SJCRH30 (cell line): ENCODE measurements at regions not wholly inside any gene's neighbourhood (a gene's known extent, or its start where the extent isn't known, plus 50 kb on each side); places are given as distances from the start of the nearest gene placed in this dataset.

Experiments used
- DNase-seq, 2 experiments: peaks; one replicate each; pipeline ENCODE4 v3.0.0-alpha.2; 2015 to 2020
- H3K27ac ChIP-seq: fragments of 250-450 bp; sonication (Bioruptor Pico); 2 replicates; pipeline ENCODE4 v1.5.1; 2020; ENCODE audit warnings: mild to moderate bottlenecking, moderate library complexity
- H3K27me3 ChIP-seq: fragments of 250-450 bp; sonication (Bioruptor Pico); 2 replicates; pipeline ENCODE4 v1.5.1; 2020; ENCODE audit warnings: mild to moderate bottlenecking, moderate library complexity
- H3K36me3 ChIP-seq: fragments of 250-450 bp; sonication (Bioruptor Pico); 2 replicates; pipeline ENCODE4 v1.5.1; 2020; ENCODE audit warnings: mild to moderate bottlenecking, moderate library complexity
- H3K4me1 ChIP-seq: fragments of 250-450 bp; sonication (Bioruptor Pico); 2 replicates; pipeline ENCODE4 v1.5.1; 2020; ENCODE audit warnings: mild to moderate bottlenecking, moderate library complexity
- H3K4me3 ChIP-seq: fragments of 250-450 bp; sonication (Bioruptor Pico); 2 replicates; pipeline ENCODE4 v1.5.1; 2020; ENCODE audit warnings: mild to moderate bottlenecking, moderate library complexity
- H3K9me3 ChIP-seq: fragments of 250-450 bp; sonication (Bioruptor Pico); replicated peaks from 2 replicates; pipeline ENCODE4 v1.5.1; 2020; ENCODE audit warnings: mild to moderate bottlenecking, moderate library complexity

- no peak overlapping the region for H3K27ac ChIP-seq
- no peak for DNase-seq
- H3K9me3 ChIP-seq = no peaks in the 10 kb centered on the region
- no peak overlapping the region for H3K4me3 ChIP-seq
- no peaks in the 10 kb centered on the region for H3K27me3 ChIP-seq
- peaks cover 12% of the 10 kb centered on the region for H3K4me1 ChIP-seq
- no peaks in the 10 kb centered on the region for H3K36me3 ChIP-seq
Measured at GRCh38 chr2:147394179-147394790, 450.5 kb upstream of the ACVR2A start.

- H3K4me1 ChIP-seq = no peaks in the 10 kb centered on the region
- H3K4me3 ChIP-seq = no peak overlapping the region
- H3K27ac ChIP-seq = no peak overlapping the region
- no peak for DNase-seq
- H3K9me3 ChIP-seq = no peaks in the 10 kb centered on the region
- H3K36me3 ChIP-seq = no peaks in the 10 kb centered on the region
- no peaks in the 10 kb centered on the region for H3K27me3 ChIP-seq
Measured at GRCh38 chr2:147392180-147392579, 452.6 kb upstream of the ACVR2A start.

GRCh38 chr2:147390475-147390874, 454.4 kb upstream of the ACVR2A start:
- no peak overlapping the region for H3K27ac ChIP-seq
- no peaks in the 10 kb centered on the region for H3K4me1 ChIP-seq
- no peak overlapping the region for H3K4me3 ChIP-seq
- no peaks in the 10 kb centered on the region for H3K9me3 ChIP-seq
- no peaks in the 10 kb centered on the region for H3K27me3 ChIP-seq
- H3K36me3 ChIP-seq = no peaks in the 10 kb centered on the region
- DNase-seq = no peak

GRCh38 chr2:147389218-147389617, 455.6 kb upstream of the ACVR2A start:
- no peak overlapping the region for H3K4me3 ChIP-seq
- H3K27me3 ChIP-seq = no peaks in the 10 kb centered on the region
- no peak for DNase-seq
- no peaks in the 10 kb centered on the region for H3K9me3 ChIP-seq
- no peaks in the 10 kb centered on the region for H3K36me3 ChIP-seq
- H3K27ac ChIP-seq = no peak overlapping the region
- H3K4me1 ChIP-seq = no peaks in the 10 kb centered on the region

- Histone ChIP-seq H3K27ac (no peak overlapping the region), H3K9me3 (no peaks in the 10 kb centered on the region), H3K27me3 (no peaks in the 10 kb centered on the region), H3K4me1 (no peaks in the 10 kb centered on the region), H3K36me3 (no peaks in the 10 kb centered on the region), H3K4me3 (no peak overlapping the region)
- no peak for DNase-seq
Measured at GRCh38 chr2:147388217-147388616, 456.6 kb upstream of the ACVR2A start.

- DNase-seq = no peak
- Histone ChIP-seq H3K9me3 (no peaks in the 10 kb centered on the region), H3K4me1 (no peaks in the 10 kb centered on the region), H3K27ac (no peak overlapping the region), H3K36me3 (no peaks in the 10 kb centered on the region), H3K27me3 (no peaks in the 10 kb centered on the region), H3K4me3 (no peak overlapping the region)
Measured at GRCh38 chr2:147386284-147386683, 458.5 kb upstream of the ACVR2A start.

- Histone ChIP-seq H3K27ac (no peak overlapping the region), H3K36me3 (no peaks in the 10 kb centered on the region), H3K4me3 (no peak overlapping the region), H3K9me3 (no peaks in the 10 kb centered on the region), H3K27me3 (no peaks in the 10 kb centered on the region), H3K4me1 (no peaks in the 10 kb centered on the region)
- no peak for DNase-seq
Measured at GRCh38 chr2:147385600-147385999, 459.2 kb upstream of the ACVR2A start.

- Histone ChIP-seq H3K27me3 (no peaks in the 10 kb centered on the region), H3K9me3 (no peaks in the 10 kb centered on the region), H3K4me3 (no peak overlapping the region), H3K36me3 (no peaks in the 10 kb centered on the region), H3K27ac (no peak overlapping the region), H3K4me1 (no peaks in the 10 kb centered on the region)
- no peak for DNase-seq
Measured at GRCh38 chr2:147384659-147385058, 460.2 kb upstream of the ACVR2A start.

- Histone ChIP-seq H3K4me3 (no peak overlapping the region), H3K4me1 (no peaks in the 10 kb centered on the region), H3K27ac (no peak overlapping the region), H3K27me3 (no peaks in the 10 kb centered on the region), H3K36me3 (no peaks in the 10 kb centered on the region), H3K9me3 (no peaks in the 10 kb centered on the region)
- no peak for DNase-seq
Measured at GRCh38 chr2:147382322-147382948, 462.4 kb upstream of the ACVR2A start.

- H3K4me3 ChIP-seq = no peak overlapping the region
- H3K27ac ChIP-seq = no peak overlapping the region
- no peaks in the 10 kb centered on the region for H3K9me3 ChIP-seq
- no peaks in the 10 kb centered on the region for H3K36me3 ChIP-seq
- DNase-seq = no peak
- no peaks in the 10 kb centered on the region for H3K27me3 ChIP-seq
- H3K4me1 ChIP-seq = peaks cover 7% of the 10 kb centered on the region; the same call in 1 of the 2 replicates
Measured at GRCh38 chr2:147378403-147378802, 466.4 kb upstream of the ACVR2A start.

GRCh38 chr2:147375073-147375472, 469.8 kb upstream of the ACVR2A start:
- no peak for DNase-seq
- Histone ChIP-seq H3K4me1 (peaks cover 7% of the 10 kb centered on the region), H3K36me3 (no peaks in the 10 kb centered on the region), H3K4me3 (no peak overlapping the region), H3K9me3 (no peaks in the 10 kb centered on the region), H3K27me3 (no peaks in the 10 kb centered on the region), H3K27ac (no peak overlapping the region)

GRCh38 chr2:147374423-147374811, 470.4 kb upstream of the ACVR2A start:
- no peak for DNase-seq

GRCh38 chr2:147373800-147374422, 470.9 kb upstream of the ACVR2A start:
- Histone ChIP-seq H3K4me1 (peaks cover 7% of the 10 kb centered on the region), H3K9me3 (no peaks in the 10 kb centered on the region), H3K27ac (no peak overlapping the region), H3K4me3 (no peak overlapping the region), H3K27me3 (no peaks in the 10 kb centered on the region), H3K36me3 (no peaks in the 10 kb centered on the region)
- DNase-seq = no peak

More at GRCh38 chr2:147374423-147374811, 470.4 kb upstream of the ACVR2A start:
- Histone ChIP-seq H3K4me1 (peaks cover 7% of the 10 kb centered on the region), H3K36me3 (no peaks in the 10 kb centered on the region), H3K4me3 (no peak overlapping the region), H3K9me3 (no peaks in the 10 kb centered on the region), H3K27ac (no peak overlapping the region), H3K27me3 (no peaks in the 10 kb centered on the region)

GRCh38 chr2:147368306-147368705, 476.5 kb upstream of the ACVR2A start:
- Histone ChIP-seq H3K9me3 (no peaks in the 10 kb centered on the region), H3K36me3 (no peaks in the 10 kb centered on the region), H3K27me3 (no peaks in the 10 kb centered on the region), H3K27ac (no peak overlapping the region), H3K4me1 (peaks cover 6% of the 10 kb centered on the region), H3K4me3 (no peak overlapping the region)
- DNase-seq = no peak

GRCh38 chr2:147366279-147366678, 478.6 kb upstream of the ACVR2A start:
- Histone ChIP-seq H3K36me3 (no peaks in the 10 kb centered on the region), H3K4me1 (peaks cover 6% of the 10 kb centered on the region; the same call in 1 of the 2 replicates), H3K4me3 (no peak overlapping the region), H3K9me3 (no peaks in the 10 kb centered on the region; the same call in 1 of the 2 replicates), H3K27me3 (no peaks in the 10 kb centered on the region), H3K27ac (no peak overlapping the region)
- DNase-seq = no peak
